Right lobe of liver (tissue), 6 donors: ENCODE measurements at regions not wholly inside any gene's neighbourhood (a gene's known extent, or its start where the extent isn't known, plus 50 kb on each side); places are given as distances from the start of the nearest gene placed in this dataset.

Experiments used
- ATAC-seq, 4 donors: fragments of 200-7000 bp; cut with Tn5 transposase; one replicate each; pipeline ENCODE4 v1.9.1; 2020; ENCODE audit warnings: mild to moderate bottlenecking in 4 of 4, moderate library complexity in 4 of 4
- DNase-seq, 3 donors: peaks; one replicate each; pipeline ENCODE4 v3.0.0-alpha.2; 2020
- H3K27ac ChIP-seq, 3 donors: fragments of 200-600 bp; one replicate each; pipeline ENCODE4 v1.8.0; 2022
- H3K27me3 ChIP-seq, 2 donors: fragments of 200-600 bp; one replicate each; pipeline ENCODE4 v1.8.0; 2022
- H3K36me3 ChIP-seq, 4 donors: fragments of 200-600 bp; sonication (generic) in 1 of 4; one replicate each; pipeline versions ENCODE4 v1.5.1 to v1.8.0; 2017 to 2022; ENCODE audit warnings: control low read depth in 1 of 4
- H3K4me1 ChIP-seq, 4 donors: fragments of 200-600 bp; sonication (generic) in 1 of 4; one replicate each; pipeline versions ENCODE4 v1.5.1 to v1.8.0; 2017 to 2022; ENCODE audit warnings: control low read depth in 1 of 4
- H3K4me3 ChIP-seq, 3 donors: fragments of 200-600 bp; one replicate each; pipeline ENCODE4 v1.8.0; 2022
- H3K9me3 ChIP-seq, 4 donors: fragments of 200-600 bp; sonication (generic) in 1 of 4; one replicate each; pipeline versions ENCODE4 v1.5.1 to v1.8.0; 2017 to 2022; ENCODE audit warnings: control low read depth in 1 of 4
- POLR2A ChIP-seq: fragments of 450-650 bp; IDR thresholded peaks from one replicate; pipeline ENCODE4 v1.6.1; 2017; ENCODE audit warnings: antibody characterized with exemption, mild to moderate bottlenecking
- WGBS: methylation state at CpG from one replicate; pipeline ENCODE4 v1.1.6; 2018; ENCODE audit warnings: low coverage, low lambda C conversion rate; ENCODE audit not compliant: insufficient coverage; ENCODE audit errors: missing lambda C conversion rate; 5-methylcytosine and 5-hydroxymethylcytosine counted together
- intact Hi-C, 2 donors: fragments of 100-400 bp; cut with DNase I; formaldehyde crosslinking; loops; one replicate each; pipeline versions ENCODE4 v1.11.2 to v1.14.1; 2022
- TF ChIP-seq, protein P1 (sequence below), 4 donors: fragments of 200-600 bp in 3 of 4; fragments of 450-650 bp in 1 of 4; IDR thresholded peaks; one replicate each; pipeline versions ENCODE4 v1.5.1 to v1.8.0; 2016 to 2022; ENCODE audit warnings: antibody characterized with exemption in 4 of 4, mild to moderate bottlenecking in 2 of 4
- donor health status: DM: no; HTN: yes; CAD: no.
- donor health status: DM: no; HTN: no; CAD: no.
- donor health status: DM: no; HTN: no; CAD: no.
- donor health status: DM: no; HTN: yes; CAD: no.
- donor health status: DM: no; HTN: yes; CAD: no.

DNA sequence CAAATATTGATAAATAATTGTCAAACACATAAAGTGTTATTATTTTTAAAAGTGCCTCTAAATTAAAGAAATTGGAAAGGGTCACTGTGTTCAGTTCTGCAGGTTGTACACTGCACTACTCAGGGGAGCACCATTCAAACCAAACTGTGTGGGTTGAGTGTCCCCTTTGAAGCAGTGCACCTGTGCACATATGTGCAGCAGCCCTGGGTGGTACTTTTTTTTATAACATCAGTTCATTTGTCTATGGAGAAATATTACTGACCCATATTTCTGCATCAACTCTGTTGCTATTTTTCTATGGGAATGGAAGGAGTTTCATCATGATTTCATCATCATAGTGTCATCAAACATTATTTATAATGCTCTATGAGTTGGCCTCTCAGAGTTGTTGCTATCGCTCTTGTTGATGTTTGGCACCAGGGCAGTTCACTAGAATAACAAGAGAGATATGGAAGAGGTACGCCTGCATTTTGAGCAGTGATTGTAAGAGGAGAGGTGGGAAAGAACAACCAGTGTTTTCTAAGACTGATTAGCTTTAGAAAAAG lies 457.6 kb downstream of the TFAP2A start:
- intact Hi-C loops, result no loop called here
- ATAC-seq (no peak), DNase-seq (no peak)
- Histone ChIP-seq H3K9me3 (no peaks in the 10 kb centered on the region), H3K27me3 (no peaks in the 10 kb centered on the region), H3K36me3 (no peaks in the 10 kb centered on the region), H3K27ac (no peak overlapping the region), H3K4me1 (no peaks in the 10 kb centered on the region), H3K4me3 (no peak overlapping the region)
- WGBS, result 65% methylated on average over 2 of the region's 2 CpGs
- TF ChIP-seq POLR2A, result no peak
- TF ChIP-seq, protein P1, sequence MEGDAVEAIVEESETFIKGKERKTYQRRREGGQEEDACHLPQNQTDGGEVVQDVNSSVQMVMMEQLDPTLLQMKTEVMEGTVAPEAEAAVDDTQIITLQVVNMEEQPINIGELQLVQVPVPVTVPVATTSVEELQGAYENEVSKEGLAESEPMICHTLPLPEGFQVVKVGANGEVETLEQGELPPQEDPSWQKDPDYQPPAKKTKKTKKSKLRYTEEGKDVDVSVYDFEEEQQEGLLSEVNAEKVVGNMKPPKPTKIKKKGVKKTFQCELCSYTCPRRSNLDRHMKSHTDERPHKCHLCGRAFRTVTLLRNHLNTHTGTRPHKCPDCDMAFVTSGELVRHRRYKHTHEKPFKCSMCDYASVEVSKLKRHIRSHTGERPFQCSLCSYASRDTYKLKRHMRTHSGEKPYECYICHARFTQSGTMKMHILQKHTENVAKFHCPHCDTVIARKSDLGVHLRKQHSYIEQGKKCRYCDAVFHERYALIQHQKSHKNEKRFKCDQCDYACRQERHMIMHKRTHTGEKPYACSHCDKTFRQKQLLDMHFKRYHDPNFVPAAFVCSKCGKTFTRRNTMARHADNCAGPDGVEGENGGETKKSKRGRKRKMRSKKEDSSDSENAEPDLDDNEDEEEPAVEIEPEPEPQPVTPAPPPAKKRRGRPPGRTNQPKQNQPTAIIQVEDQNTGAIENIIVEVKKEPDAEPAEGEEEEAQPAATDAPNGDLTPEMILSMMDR (IDR thresholded peaks at IDR 0.05), result no peak

DNA sequence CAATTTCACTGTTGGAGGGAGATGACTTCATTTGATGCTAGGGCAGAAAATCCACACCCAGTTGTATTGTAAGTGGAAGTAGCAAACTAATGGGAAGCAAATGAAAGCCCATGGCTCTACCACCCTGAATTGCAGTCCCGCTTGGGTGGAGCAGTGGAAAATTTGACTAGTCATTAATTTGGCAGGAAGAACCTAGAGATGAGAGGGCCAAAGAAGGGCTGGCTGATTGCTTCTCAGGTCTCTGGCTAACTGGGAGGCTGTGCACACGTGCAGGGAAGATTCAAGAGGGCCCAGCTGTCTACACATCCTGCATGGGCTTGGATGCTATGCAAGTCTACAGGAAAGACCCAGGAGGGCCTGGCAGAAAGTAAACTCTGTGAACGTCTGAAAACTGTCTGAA lies 466.2 kb downstream of the TFAP2A start:
- no peaks in the 10 kb centered on the region for H3K4me1 ChIP-seq
- 25% methylated on average over 2 of the region's 3 CpGs for WGBS
- H3K27me3 ChIP-seq, result no peaks in the 10 kb centered on the region
- ATAC-seq (no peak), DNase-seq (no peak)
- H3K9me3 ChIP-seq, result no peaks in the 10 kb centered on the region
- intact Hi-C loops, result no loop called here
- H3K36me3 ChIP-seq, result no peaks in the 10 kb centered on the region
- TF ChIP-seq, protein P1 (IDR thresholded peaks at IDR 0.05), result no peak
- no peak for TF ChIP-seq POLR2A
- H3K27ac ChIP-seq, result no peak overlapping the region
- no peak overlapping the region for H3K4me3 ChIP-seq

GRCh38 chr6:9943986-9944385 lies 470.9 kb downstream of the TFAP2A start:
- TF ChIP-seq POLR2A, result no peak
- TF ChIP-seq, protein P1 (IDR thresholded peaks at IDR 0.05), result no peak
- no peak overlapping the region for H3K27ac ChIP-seq
- H3K4me1 ChIP-seq, result no peaks in the 10 kb centered on the region
- no peaks in the 10 kb centered on the region for H3K9me3 ChIP-seq
- H3K36me3 ChIP-seq, result no peaks in the 10 kb centered on the region
- 66% methylated on average over 5 of the region's 5 CpGs for WGBS
- ATAC-seq, result no peak
- intact Hi-C loops, result no loop called here
- no peak overlapping the region for H3K4me3 ChIP-seq
- no peak for DNase-seq
- no peaks in the 10 kb centered on the region for H3K27me3 ChIP-seq

- DNase-seq (no peak), ATAC-seq (no peak)
- Histone ChIP-seq H3K4me1 (no peaks in the 10 kb centered on the region), H3K9me3 (no peaks in the 10 kb centered on the region), H3K27me3 (no peaks in the 10 kb centered on the region), H3K36me3 (no peaks in the 10 kb centered on the region), H3K4me3 (no peak overlapping the region), H3K27ac (no peak overlapping the region)
- WGBS, result 71% methylated on average over 8 of the region's 9 CpGs
- TF ChIP-seq POLR2A, result no peak
- TF ChIP-seq, protein P1 (IDR thresholded peaks at IDR 0.05), result no peak
- intact Hi-C loops, result no loop called here
These were observed 471.8 kb downstream of the TFAP2A start for GRCh38 chr6:9943026-9943425.

- ATAC-seq (no peak), DNase-seq (no peak)
- no peaks in the 10 kb centered on the region for H3K4me1 ChIP-seq
- H3K27ac ChIP-seq, result no peak overlapping the region
- H3K4me3 ChIP-seq, result no peak overlapping the region
- TF ChIP-seq, protein P1 (IDR thresholded peaks at IDR 0.05), result no peak
- TF ChIP-seq POLR2A, result no peak
- intact Hi-C loops, result no loop called here
- WGBS, result no CpG with 5 or more reads among the region's 26 CpGs
- H3K36me3 ChIP-seq, result no peaks in the 10 kb centered on the region
- H3K9me3 ChIP-seq, result no peaks in the 10 kb centered on the region
- H3K27me3 ChIP-seq, result no peaks in the 10 kb centered on the region
These were observed 472.7 kb downstream of the TFAP2A start for GRCh38 chr6:9942131-9942530.
